Activated CD8-positive, alpha-beta T cell treated with anti-CD3 and anti-CD28 coated beads for 36 hours (primary cell): ENCODE measurements at regions not wholly inside any gene's neighbourhood (a gene's known extent, or its start where the extent isn't known, plus 50 kb on each side); places are given as distances from the start of the nearest gene placed in this dataset.

Experiments used
- ATAC-seq: fragments of 200-7000 bp; cut with Tn5 transposase; one replicate; pipeline ENCODE4 v1.10.0; 2021; ENCODE audit warnings: mild to moderate bottlenecking, moderate library complexity
- CTCF ChIA-PET: fragments of 350-600 bp; sonication (Branson Sonifier 250); formaldehyde crosslinking; loops from one replicate; lab custom pipeline; 2021; ENCODE audit warnings: antibody characterized with exemption; lab: Charles Lee
- POLR2A ChIA-PET: fragments of 350-600 bp; sonication (Branson Sonifier 250); formaldehyde crosslinking; loops from one replicate; lab custom pipeline; 2021; ENCODE audit warnings: antibody characterized with exemption; lab: Charles Lee
- DNase-seq: peaks from one replicate; pipeline ENCODE4 v3.0.0-alpha.2; 2020
- H3K27ac Mint-ChIP-seq: one replicate; pipeline ENCODE4 v1.8.0; 2021; ENCODE audit warnings: mild to moderate bottlenecking, mixed read lengths
- H3K27me3 Mint-ChIP-seq: one replicate; pipeline ENCODE4 v1.8.0; 2021; ENCODE audit warnings: mixed read lengths
- H3K36me3 Mint-ChIP-seq: one replicate; pipeline ENCODE4 v1.8.0; 2021; ENCODE audit warnings: low read depth, mixed read lengths
- H3K4me1 Mint-ChIP-seq: one replicate; pipeline ENCODE4 v1.8.0; 2021; ENCODE audit warnings: low read depth, mixed read lengths
- H3K4me3 Mint-ChIP-seq: one replicate; pipeline ENCODE4 v1.8.0; 2021; ENCODE audit warnings: mild to moderate bottlenecking, moderate library complexity, mixed read lengths
- H3K9me3 Mint-ChIP-seq: one replicate; pipeline ENCODE4 v1.8.0; 2021; ENCODE audit warnings: mixed read lengths
- intact Hi-C: fragments of 100-400 bp; cut with micrococcal nuclease; formaldehyde crosslinking; loops from one replicate; pipeline ENCODE4 v1.10.0; 2022
- TF ChIP-seq, protein P1 (sequence below): fragments of 200-600 bp; IDR thresholded peaks from one replicate; pipeline ENCODE4 v1.8.0; 2022; ENCODE audit warnings: antibody characterized with exemption, mild to moderate bottlenecking

DNA sequence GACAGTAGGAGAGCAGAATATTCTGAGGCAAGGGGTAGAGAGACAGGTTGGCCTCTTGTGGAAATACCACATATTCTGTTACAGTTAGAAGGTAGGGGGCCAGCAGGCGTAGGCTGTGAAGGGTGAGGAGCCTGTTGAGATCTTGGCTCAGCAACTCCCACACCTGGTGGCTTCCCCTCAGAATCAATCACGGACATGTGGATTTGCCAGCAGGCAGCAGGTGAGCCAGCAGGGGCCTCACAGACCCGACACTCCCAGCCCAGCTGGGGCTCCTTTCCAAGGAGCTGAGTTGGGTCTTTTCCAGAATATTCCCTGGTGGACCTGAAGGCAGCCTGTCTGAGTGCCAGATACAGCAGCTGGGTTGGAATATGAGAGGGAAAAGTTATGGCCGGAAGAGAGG lies 150.0 kb upstream of the CRY1 start:
- Mint-ChIP-seq H3K27ac (no peak overlapping the region), H3K9me3 (no peaks in the 10 kb centered on the region), H3K36me3 (no peaks in the 10 kb centered on the region), H3K4me1 (no peaks in the 10 kb centered on the region), H3K27me3 (peaks cover under 1% of the 10 kb centered on the region), H3K4me3 (no peak overlapping the region)
- CTCF ChIA-PET: no interaction called here
- intact Hi-C loops: no loop called here
- POLR2A ChIA-PET: no interaction called here
- TF ChIP-seq, protein P1, sequence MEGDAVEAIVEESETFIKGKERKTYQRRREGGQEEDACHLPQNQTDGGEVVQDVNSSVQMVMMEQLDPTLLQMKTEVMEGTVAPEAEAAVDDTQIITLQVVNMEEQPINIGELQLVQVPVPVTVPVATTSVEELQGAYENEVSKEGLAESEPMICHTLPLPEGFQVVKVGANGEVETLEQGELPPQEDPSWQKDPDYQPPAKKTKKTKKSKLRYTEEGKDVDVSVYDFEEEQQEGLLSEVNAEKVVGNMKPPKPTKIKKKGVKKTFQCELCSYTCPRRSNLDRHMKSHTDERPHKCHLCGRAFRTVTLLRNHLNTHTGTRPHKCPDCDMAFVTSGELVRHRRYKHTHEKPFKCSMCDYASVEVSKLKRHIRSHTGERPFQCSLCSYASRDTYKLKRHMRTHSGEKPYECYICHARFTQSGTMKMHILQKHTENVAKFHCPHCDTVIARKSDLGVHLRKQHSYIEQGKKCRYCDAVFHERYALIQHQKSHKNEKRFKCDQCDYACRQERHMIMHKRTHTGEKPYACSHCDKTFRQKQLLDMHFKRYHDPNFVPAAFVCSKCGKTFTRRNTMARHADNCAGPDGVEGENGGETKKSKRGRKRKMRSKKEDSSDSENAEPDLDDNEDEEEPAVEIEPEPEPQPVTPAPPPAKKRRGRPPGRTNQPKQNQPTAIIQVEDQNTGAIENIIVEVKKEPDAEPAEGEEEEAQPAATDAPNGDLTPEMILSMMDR: no peak
- ATAC-seq: no peak
- DNase-seq: no peak

- no peaks in the 10 kb centered on the region for H3K36me3 Mint-ChIP-seq
- DNase-seq (no peak), ATAC-seq (no peak)
- H3K9me3 Mint-ChIP-seq: no peaks in the 10 kb centered on the region
- CTCF ChIA-PET: no interaction called here
- intact Hi-C loops: no loop called here
- H3K27ac Mint-ChIP-seq: no peak overlapping the region
- H3K4me1 Mint-ChIP-seq: no peaks in the 10 kb centered on the region
- POLR2A ChIA-PET: interaction anchor here (1.3 kb wide), 1 partner anchor 9 kb away, joined by 4 read pairs; no protein-coding TSS in a partner anchor
- peaks cover 2% of the 10 kb centered on the region for H3K27me3 Mint-ChIP-seq
- no peak overlapping the region for H3K4me3 Mint-ChIP-seq
- TF ChIP-seq, protein P1: no peak
Measured at GRCh38 chr12:107244584-107244983, 151.2 kb upstream of the CRY1 start.

- ChIA-PET POLR2A (no interaction called here), CTCF (no interaction called here)
- no peaks in the 10 kb centered on the region for H3K9me3 Mint-ChIP-seq
- intact Hi-C loops: no loop called here
- no peak overlapping the region for H3K27ac Mint-ChIP-seq
- ATAC-seq (no peak), DNase-seq (no peak)
- H3K4me1 Mint-ChIP-seq: no peaks in the 10 kb centered on the region
- peaks cover 4% of the 10 kb centered on the region for H3K27me3 Mint-ChIP-seq
- TF ChIP-seq, protein P1: no peak
- no peaks in the 10 kb centered on the region for H3K36me3 Mint-ChIP-seq
- H3K4me3 Mint-ChIP-seq: no peak overlapping the region
Measured at GRCh38 chr12:107247650-107248049, 154.3 kb upstream of the CRY1 start.

DNA sequence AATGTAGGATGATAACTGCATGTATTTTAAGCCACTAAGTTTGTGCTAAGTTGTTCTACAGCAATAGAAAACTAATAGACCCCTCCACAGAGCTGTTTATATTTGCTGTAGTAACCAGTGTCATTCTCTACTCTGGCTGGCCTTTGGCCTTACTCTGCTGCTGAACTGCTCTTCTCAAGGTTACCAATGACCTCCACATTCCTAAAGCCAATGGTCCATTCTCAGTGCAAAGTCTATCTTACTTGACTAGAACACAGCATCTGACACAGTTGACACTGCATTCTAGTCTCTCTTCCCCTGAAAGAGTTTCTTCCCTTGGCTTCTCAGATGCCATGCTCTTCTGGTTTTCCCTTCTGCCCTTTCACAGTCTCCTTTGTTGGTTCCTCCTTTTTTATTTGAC lies 154.8 kb upstream of the CRY1 start:
- intact Hi-C loops: no loop called here
- Mint-ChIP-seq H3K9me3 (no peaks in the 10 kb centered on the region), H3K4me1 (no peaks in the 10 kb centered on the region), H3K36me3 (no peaks in the 10 kb centered on the region), H3K27me3 (peaks cover 4% of the 10 kb centered on the region), H3K4me3 (no peak overlapping the region), H3K27ac (no peak overlapping the region)
- TF ChIP-seq, protein P1: no peak
- ATAC-seq (no peak), DNase-seq (no peak)
- POLR2A ChIA-PET: no interaction called here
- CTCF ChIA-PET: no interaction called here

DNA sequence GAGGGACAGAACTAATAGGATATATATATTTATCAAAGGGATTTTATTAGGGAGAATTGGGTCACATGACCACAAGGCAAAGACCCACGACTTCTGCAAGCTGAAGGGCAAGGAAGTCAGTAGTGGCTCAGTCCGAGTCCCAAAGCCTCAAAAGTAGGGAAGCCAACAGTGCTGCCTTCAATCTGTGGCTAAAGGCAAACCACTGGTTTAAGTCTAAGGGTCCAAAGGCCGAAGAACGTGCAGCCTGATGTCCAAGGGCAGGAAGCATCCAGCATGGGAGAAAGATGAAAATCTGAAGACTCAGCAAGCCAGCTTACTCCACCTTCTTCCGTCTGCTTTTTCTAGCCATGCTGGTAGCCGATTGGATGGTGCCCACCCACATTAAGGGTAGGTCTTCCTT lies 157.9 kb upstream of the CRY1 start:
- H3K36me3 Mint-ChIP-seq: no peaks in the 10 kb centered on the region
- CTCF ChIA-PET: no interaction called here
- ATAC-seq (no peak), DNase-seq (no peak)
- peaks cover 4% of the 10 kb centered on the region for H3K27me3 Mint-ChIP-seq
- no peak overlapping the region for H3K27ac Mint-ChIP-seq
- no peaks in the 10 kb centered on the region for H3K4me1 Mint-ChIP-seq
- no peak overlapping the region for H3K4me3 Mint-ChIP-seq
- H3K9me3 Mint-ChIP-seq: no peaks in the 10 kb centered on the region
- POLR2A ChIA-PET: interaction anchor here (0.9 kb wide), 1 partner anchor 10 kb away, joined by 3 read pairs; no protein-coding TSS in a partner anchor
- intact Hi-C loops: no loop called here
- TF ChIP-seq, protein P1: no peak
